DND-41 (cell line): ENCODE measurements at regions not wholly inside any gene's neighbourhood (a gene's known extent, or its start where the extent isn't known, plus 50 kb on each side); places are given as distances from the start of the nearest gene placed in this dataset.
A peak's percentile ranks its signal among the peaks of the same experiment; 100 is the strongest.

Experiments
- ATAC-seq: fragments of 200-7000 bp; cut with Tn5 transposase; 3 replicates; pipeline ENCODE4 v1.9.1; 2021; ENCODE audit warnings: low read depth; ENCODE audit not compliant: insufficient read depth
- DNase-seq: peaks from one replicate; pipeline ENCODE4 v3.0.0-alpha.2; 2020
- H2AFZ ChIP-seq: 2 replicates; pipeline ENCODE4 v1.6.0; 2012; ENCODE audit warnings: low read depth, low read length
- H3K27ac ChIP-seq: 2 replicates; pipeline ENCODE4 v1.5.1; 2012; ENCODE audit warnings: low read length, inconsistent platforms
- H3K27me3 ChIP-seq: fragments of 200-600 bp; sonication (generic); 2 replicates; pipeline ENCODE4 v1.6.0; 2012; ENCODE audit warnings: low read length, mild to moderate bottlenecking, inconsistent platforms; ENCODE audit not compliant: insufficient read depth, poor library complexity
- H3K36me3 ChIP-seq: 2 replicates; pipeline ENCODE4 v1.5.1; 2012; ENCODE audit warnings: low read length, inconsistent platforms; ENCODE audit not compliant: insufficient read depth
- H3K4me1 ChIP-seq: 2 replicates; pipeline ENCODE4 v1.5.1; 2012; ENCODE audit warnings: mild to moderate bottlenecking, low read length; ENCODE audit not compliant: insufficient read depth
- H3K4me2 ChIP-seq: 2 replicates; pipeline ENCODE4 v1.6.0; 2012; ENCODE audit warnings: mild to moderate bottlenecking, moderate library complexity, low read length, inconsistent platforms; ENCODE audit not compliant: insufficient read depth
- H3K4me3 ChIP-seq, 2 experiments: fragments of 200-600 bp in 1 of 2; shearing (Covaris generic) in 1 of 2; 2 replicates each; pipeline ENCODE4 v1.5.1; 2012 to 2016; ENCODE audit warnings: inconsistent platforms in 2 of 2, low read length in 2 of 2, mild to moderate bottlenecking in 2 of 2, low read depth in 1 of 2, moderate library complexity in 1 of 2
- H3K79me2 ChIP-seq: 2 replicates; pipeline ENCODE4 v1.6.0; 2012; ENCODE audit warnings: low read length, inconsistent platforms; ENCODE audit not compliant: insufficient read depth
- H3K9ac ChIP-seq: 2 replicates; pipeline ENCODE4 v1.6.0; 2012; ENCODE audit warnings: low read depth, mild to moderate bottlenecking, inconsistent platforms, low read length, moderate library complexity
- H3K9me3 ChIP-seq: 2 replicates; pipeline ENCODE4 v1.5.1; 2012; ENCODE audit warnings: low read length, moderate library complexity, mild to moderate bottlenecking, inconsistent platforms; ENCODE audit not compliant: insufficient read depth, severe bottlenecking
- H4K20me1 ChIP-seq: 2 replicates; pipeline ENCODE4 v1.6.0; 2012; ENCODE audit warnings: low read length; ENCODE audit not compliant: insufficient read depth
- CTCF ChIP-seq: IDR thresholded peaks from 2 replicates; pipeline ENCODE4 v1.5.1; 2012; ENCODE audit warnings: borderline replicate concordance, low read length, moderate library complexity, mild to moderate bottlenecking; ENCODE audit not compliant: poor library complexity, severe bottlenecking; ENCODE audit errors: extremely low read depth
- EZH2 ChIP-seq: IDR thresholded peaks from 3 replicates; pipeline ENCODE4 v1.6.1; 2012; ENCODE audit warnings: borderline replicate concordance, low read depth, mild to moderate bottlenecking, moderate library complexity, low read length, inconsistent platforms; ENCODE audit not compliant: severe bottlenecking

- no peak for TF ChIP-seq CTCF
- no peak for TF ChIP-seq EZH2
- H3K4me2 ChIP-seq = no peak overlapping the region
- ATAC-seq = no peak
- H3K4me3 ChIP-seq = no peak overlapping the region
- H3K9ac ChIP-seq = no peak overlapping the region
- no peaks in the 10 kb centered on the region for H3K27me3 ChIP-seq
- no peaks in the 10 kb centered on the region for H4K20me1 ChIP-seq
- DNase-seq = no peak
- no peak overlapping the region for H3K27ac ChIP-seq
- H3K4me1 ChIP-seq = no peaks in the 10 kb centered on the region
- H3K9me3 ChIP-seq = no peaks in the 10 kb centered on the region
- H3K36me3 ChIP-seq = no peaks in the 10 kb centered on the region
- no peak overlapping the region for H2AFZ ChIP-seq
- H3K79me2 ChIP-seq = no peaks in the 10 kb centered on the region
These were observed 594.7 kb upstream of the STEAP1 start for GRCh38 chr7:89559596-89559995.

- Histone ChIP-seq H3K79me2 (no peaks in the 10 kb centered on the region), H3K27ac (no peak overlapping the region), H3K4me3 (no peak overlapping the region), H3K27me3 (no peaks in the 10 kb centered on the region), H2AFZ (no peak overlapping the region; the same call in 1 of the 2 replicates), H3K4me1 (no peaks in the 10 kb centered on the region), H3K4me2 (no peak overlapping the region), H4K20me1 (no peaks in the 10 kb centered on the region), H3K36me3 (no peaks in the 10 kb centered on the region), H3K9me3 (no peaks in the 10 kb centered on the region), H3K9ac (no peak overlapping the region)
- ATAC-seq (no peak), DNase-seq (no peak)
- TF ChIP-seq EZH2 = no peak
- no peak for TF ChIP-seq CTCF
These were observed 590.7 kb upstream of the STEAP1 start for GRCh38 chr7:89563597-89563996.

- TF ChIP-seq EZH2 = no peak
- no peak for TF ChIP-seq CTCF
- no peak overlapping the region for H3K4me3 ChIP-seq
- peak overlapping the region; percentile 26; the same call in 1 of the 2 replicates for H2AFZ ChIP-seq
- DNase-seq (no peak), ATAC-seq (no peak)
- no peaks in the 10 kb centered on the region for H3K27me3 ChIP-seq
- H3K27ac ChIP-seq = no peak overlapping the region
- H4K20me1 ChIP-seq = no peaks in the 10 kb centered on the region
- H3K4me2 ChIP-seq = no peak overlapping the region
- H3K9ac ChIP-seq = no peak overlapping the region
- H3K36me3 ChIP-seq = no peaks in the 10 kb centered on the region
- no peaks in the 10 kb centered on the region for H3K79me2 ChIP-seq
- H3K4me1 ChIP-seq = no peaks in the 10 kb centered on the region
- peaks cover 5% of the 10 kb centered on the region for H3K9me3 ChIP-seq
These were observed 569.4 kb upstream of the STEAP1 start for GRCh38 chr7:89584896-89585295.

- no peaks in the 10 kb centered on the region for H3K79me2 ChIP-seq
- no peaks in the 10 kb centered on the region for H3K36me3 ChIP-seq
- ATAC-seq (no peak), DNase-seq (no peak)
- no peak overlapping the region for H3K27ac ChIP-seq
- H3K4me2 ChIP-seq = no peak overlapping the region
- H4K20me1 ChIP-seq = no peaks in the 10 kb centered on the region
- H3K27me3 ChIP-seq = no peaks in the 10 kb centered on the region
- H3K9me3 ChIP-seq = no peaks in the 10 kb centered on the region
- H3K4me1 ChIP-seq = no peaks in the 10 kb centered on the region
- TF ChIP-seq CTCF = no peak
- no peak for TF ChIP-seq EZH2
- no peak overlapping the region for H2AFZ ChIP-seq
- no peak overlapping the region for H3K9ac ChIP-seq
- no peak overlapping the region for H3K4me3 ChIP-seq
These were observed 561.1 kb upstream of the STEAP1 start for GRCh38 chr7:89593125-89593524.
